ENCODE measurements at regions not wholly inside any gene's neighbourhood (a gene's known extent, or its start where the extent isn't known, plus 50 kb on each side); places are given as distances from the start of the nearest gene placed in this dataset.

DNA sequence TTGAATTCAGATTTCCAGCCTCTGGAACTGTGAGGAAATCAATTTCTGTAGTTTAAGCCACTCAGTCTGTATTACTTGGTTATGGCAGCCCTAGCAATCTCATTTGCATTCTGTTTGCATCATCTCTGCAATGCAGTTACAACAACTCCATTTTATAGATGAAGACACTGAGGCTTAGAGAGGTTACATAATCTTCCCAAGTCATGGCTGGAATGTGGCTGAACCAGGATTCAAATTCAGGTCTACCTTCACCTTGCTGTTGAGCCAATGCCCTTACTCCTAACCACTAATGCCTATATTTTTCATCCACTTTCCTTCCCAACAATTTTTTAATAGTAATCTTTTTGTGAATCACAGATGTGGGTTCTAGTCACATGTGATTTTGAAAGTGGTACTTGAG is 469.8 kb upstream of the CCL2 start:
- no peaks in the 10 kb centered on the region for H3K9me3 ChIP-seq
- no peaks in the 10 kb centered on the region for H3K36me3 ChIP-seq
- H3K4me3 ChIP-seq (ENCODE audit: low read depth in 1 of 2, low read length in 1 of 2): no peak overlapping the region
- H3K27me3 ChIP-seq: peaks cover 7% of the 10 kb centered on the region
- no peaks in the 10 kb centered on the region for H3K4me1 ChIP-seq (ENCODE audit: control insufficient read depth in 1 of 2, insufficient read depth in 1 of 2, low read depth in 1 of 2, low read length in 1 of 2)
- H3K27ac ChIP-seq: no peak overlapping the region
- TF ChIP-seq, protein P1, sequence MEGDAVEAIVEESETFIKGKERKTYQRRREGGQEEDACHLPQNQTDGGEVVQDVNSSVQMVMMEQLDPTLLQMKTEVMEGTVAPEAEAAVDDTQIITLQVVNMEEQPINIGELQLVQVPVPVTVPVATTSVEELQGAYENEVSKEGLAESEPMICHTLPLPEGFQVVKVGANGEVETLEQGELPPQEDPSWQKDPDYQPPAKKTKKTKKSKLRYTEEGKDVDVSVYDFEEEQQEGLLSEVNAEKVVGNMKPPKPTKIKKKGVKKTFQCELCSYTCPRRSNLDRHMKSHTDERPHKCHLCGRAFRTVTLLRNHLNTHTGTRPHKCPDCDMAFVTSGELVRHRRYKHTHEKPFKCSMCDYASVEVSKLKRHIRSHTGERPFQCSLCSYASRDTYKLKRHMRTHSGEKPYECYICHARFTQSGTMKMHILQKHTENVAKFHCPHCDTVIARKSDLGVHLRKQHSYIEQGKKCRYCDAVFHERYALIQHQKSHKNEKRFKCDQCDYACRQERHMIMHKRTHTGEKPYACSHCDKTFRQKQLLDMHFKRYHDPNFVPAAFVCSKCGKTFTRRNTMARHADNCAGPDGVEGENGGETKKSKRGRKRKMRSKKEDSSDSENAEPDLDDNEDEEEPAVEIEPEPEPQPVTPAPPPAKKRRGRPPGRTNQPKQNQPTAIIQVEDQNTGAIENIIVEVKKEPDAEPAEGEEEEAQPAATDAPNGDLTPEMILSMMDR (IDR thresholded peaks at IDR 0.05): no peak

DNA sequence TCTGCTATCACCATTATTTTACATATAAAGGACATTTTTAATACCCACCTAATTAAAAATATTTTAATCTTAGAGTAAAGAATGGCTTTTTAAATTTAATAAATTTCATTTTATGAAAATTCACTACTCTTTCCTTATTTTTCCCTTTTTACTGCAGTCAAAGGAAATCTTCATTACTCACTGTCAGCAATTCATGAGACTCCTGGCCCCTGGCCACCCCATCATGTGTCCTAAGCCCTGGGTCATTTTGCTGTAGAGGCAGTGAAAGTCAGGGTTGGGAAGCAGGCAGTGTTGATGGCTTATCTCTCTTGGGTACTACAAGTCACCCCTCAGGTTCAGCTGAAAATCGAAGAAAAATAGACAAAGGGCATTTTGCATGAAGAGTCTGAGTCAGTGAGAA is 468.6 kb upstream of the CCL2 start:
- Histone ChIP-seq H3K4me1 (ENCODE audit: control insufficient read depth in 1 of 2, insufficient read depth in 1 of 2, low read depth in 1 of 2, low read length in 1 of 2) (no peaks in the 10 kb centered on the region), H3K27ac (no peak overlapping the region), H3K27me3 (no peaks in the 10 kb centered on the region), H3K4me3 (ENCODE audit: low read depth in 1 of 2, low read length in 1 of 2) (no peak overlapping the region), H3K36me3 (no peaks in the 10 kb centered on the region), H3K9me3 (no peaks in the 10 kb centered on the region)
- TF ChIP-seq, protein P1 (IDR thresholded peaks at IDR 0.05): no peak

DNA sequence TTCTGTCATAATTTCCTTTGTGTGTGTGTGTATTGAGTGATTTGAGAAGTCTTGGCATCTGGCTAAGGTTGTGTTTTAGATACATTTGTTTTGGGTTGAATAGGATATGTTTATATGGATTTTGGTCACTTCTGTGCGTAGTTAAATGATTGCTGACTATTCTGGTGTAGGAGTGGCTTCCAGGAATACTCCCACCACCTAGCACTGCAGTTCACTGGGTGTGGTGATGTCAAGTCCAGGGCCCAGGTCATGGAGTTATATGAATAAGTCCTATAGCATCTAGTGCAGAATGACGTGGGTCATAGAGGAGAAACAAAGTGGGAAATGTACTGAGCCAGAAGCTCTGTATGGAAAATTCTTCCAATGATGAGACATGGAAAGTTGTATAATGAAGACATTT is 465.4 kb upstream of the CCL2 start:
- Histone ChIP-seq H3K9me3 (no peaks in the 10 kb centered on the region), H3K36me3 (no peaks in the 10 kb centered on the region), H3K4me3 (ENCODE audit: low read depth in 1 of 2, low read length in 1 of 2) (no peak overlapping the region), H3K4me1 (ENCODE audit: control insufficient read depth in 1 of 2, insufficient read depth in 1 of 2, low read depth in 1 of 2, low read length in 1 of 2) (no peaks in the 10 kb centered on the region), H3K27ac (no peak overlapping the region), H3K27me3 (peaks cover 3% of the 10 kb centered on the region)
- TF ChIP-seq, protein P1 (IDR thresholded peaks at IDR 0.05): no peak

DNA sequence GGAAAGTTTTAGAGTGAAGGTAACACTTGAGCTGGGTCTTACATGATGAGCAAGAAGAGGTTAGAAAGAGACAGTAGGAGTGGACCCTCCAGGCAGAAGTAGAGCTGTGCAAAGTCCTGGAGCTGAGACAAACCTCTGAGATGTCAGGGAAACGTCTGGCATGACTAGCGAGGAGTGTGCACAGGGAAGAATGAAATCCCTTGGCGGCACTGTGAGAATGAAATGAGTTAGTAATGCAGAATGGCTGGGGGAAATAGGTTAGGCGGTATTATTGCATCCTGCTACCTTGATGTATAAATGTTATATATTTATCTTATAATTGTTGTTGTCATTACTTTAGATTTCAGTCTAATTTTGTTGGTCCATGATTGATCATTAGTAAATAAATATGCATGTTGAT is 457.9 kb upstream of the CCL2 start:
- TF ChIP-seq, protein P1 (IDR thresholded peaks at IDR 0.05): no peak
- Histone ChIP-seq H3K9me3 (no peaks in the 10 kb centered on the region), H3K27ac (no peak overlapping the region), H3K4me1 (ENCODE audit: control insufficient read depth in 1 of 2, insufficient read depth in 1 of 2, low read depth in 1 of 2, low read length in 1 of 2) (no peaks in the 10 kb centered on the region), H3K36me3 (no peaks in the 10 kb centered on the region), H3K4me3 (ENCODE audit: low read depth in 1 of 2, low read length in 1 of 2) (no peak overlapping the region), H3K27me3 (peaks cover 6% of the 10 kb centered on the region)

DNA sequence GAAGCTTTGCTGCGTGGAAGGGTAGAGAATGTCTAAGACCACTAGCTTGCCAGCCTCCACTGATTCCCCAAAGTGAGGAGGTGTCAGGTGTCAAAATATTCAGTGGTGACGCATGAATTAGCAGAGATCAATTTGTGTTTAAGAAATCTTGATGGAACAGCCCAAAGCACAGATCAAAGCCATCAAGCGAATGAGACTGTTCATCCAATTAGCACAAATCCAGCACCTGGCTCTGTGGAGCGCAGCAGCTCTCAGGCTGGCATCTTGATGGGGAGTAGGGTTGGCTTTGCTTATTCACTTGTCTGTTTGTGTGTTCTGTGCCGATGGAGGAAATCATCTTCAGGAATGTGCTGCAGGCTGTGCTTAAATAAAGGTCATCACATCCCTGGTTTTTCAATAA is 456.8 kb upstream of the CCL2 start:
- H3K9me3 ChIP-seq: no peaks in the 10 kb centered on the region
- no peaks in the 10 kb centered on the region for H3K36me3 ChIP-seq
- H3K4me3 ChIP-seq (ENCODE audit: low read depth in 1 of 2, low read length in 1 of 2): no peak overlapping the region
- no peak overlapping the region for H3K27ac ChIP-seq
- H3K4me1 ChIP-seq (ENCODE audit: control insufficient read depth in 1 of 2, insufficient read depth in 1 of 2, low read depth in 1 of 2, low read length in 1 of 2): no peaks in the 10 kb centered on the region
- TF ChIP-seq, protein P1 (IDR thresholded peaks at IDR 0.05): no peak
- H3K27me3 ChIP-seq: peaks cover 6% of the 10 kb centered on the region

Data from neutrophil (primary cell).